GM10248 (cell line): ENCODE measurements at regions not wholly inside any gene's neighbourhood (a gene's known extent, or its start where the extent isn't known, plus 50 kb on each side); places are given as distances from the start of the nearest gene placed in this dataset.
"Not testable (repeated sequence)": the region's sequence is repeated elsewhere in the genome, so short reads cannot be mapped to it uniquely, and the experiment has no call there.

Experiments used
- CTCF ChIA-PET: fragments of 300-600 bp; sonication (Branson Sonifier 250); formaldehyde crosslinking; extraction: SDS; loops from one replicate; lab custom pipeline; 2021; ENCODE audit warnings: antibody characterized with exemption; lab: Yijun Ruan, JAX
- POLR2A ChIA-PET: fragments of 350-650 bp; sonication (Branson Sonifier 250); formaldehyde crosslinking; extraction: SDS; loops from one replicate; lab custom pipeline; 2020; ENCODE audit warnings: antibody characterized with exemption; lab: Yijun Ruan, JAX
- DNase-seq: peaks from one replicate; pipeline ENCODE4 v3.0.0; 2012; ENCODE audit errors: extremely low spot score
- TF ChIP-seq, protein P1 (sequence below): IDR thresholded peaks from 2 replicates; pipeline ENCODE4 v1.5.1; 2012; ENCODE audit warnings: mild to moderate bottlenecking, low read depth; ENCODE audit errors: extremely low read depth, missing control alignments, control extremely low read depth

DNA sequence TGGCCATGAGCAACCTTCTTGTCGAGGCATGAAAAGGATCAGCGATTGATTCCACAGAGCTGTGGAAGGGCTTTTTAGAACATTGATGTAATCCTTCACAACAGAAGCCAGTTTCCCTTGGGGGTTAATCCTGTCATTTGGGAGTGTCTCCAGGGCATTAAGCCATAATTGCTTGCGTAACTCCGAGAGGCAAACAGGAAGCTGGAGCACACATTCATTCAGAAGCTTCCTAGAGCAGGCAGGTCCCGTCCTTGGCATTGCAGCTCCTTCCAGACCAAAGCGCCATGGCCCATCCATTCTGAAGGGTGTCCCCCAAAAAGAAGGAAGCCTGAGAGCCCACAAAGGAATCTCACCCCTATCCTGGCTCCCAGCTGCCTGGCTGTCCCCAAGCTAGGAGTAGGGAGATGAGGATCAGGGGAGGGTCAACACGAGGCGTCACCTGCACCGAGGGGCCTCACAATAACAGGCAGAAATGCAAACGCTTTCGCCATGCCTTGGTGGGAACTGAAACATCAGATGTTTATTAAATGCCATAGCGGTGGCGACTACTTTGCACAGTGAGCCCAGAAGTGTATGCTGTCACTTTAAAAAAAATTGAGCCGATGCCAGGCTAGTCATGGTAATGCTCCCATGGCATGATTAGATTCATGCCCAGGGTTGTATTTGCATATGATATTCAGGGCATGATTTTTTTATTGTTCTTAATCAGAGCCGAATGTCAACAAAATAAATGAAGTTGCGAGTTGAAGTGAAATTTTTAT, 339.4 kb downstream of the BCL11A start:
- no peak for DNase-seq
- CTCF ChIA-PET, result interaction anchor here (1.0 kb wide), 1 partner anchor 16 kb away, joined by 3 read pairs; no protein-coding TSS in a partner anchor
- TF ChIP-seq, protein P1, sequence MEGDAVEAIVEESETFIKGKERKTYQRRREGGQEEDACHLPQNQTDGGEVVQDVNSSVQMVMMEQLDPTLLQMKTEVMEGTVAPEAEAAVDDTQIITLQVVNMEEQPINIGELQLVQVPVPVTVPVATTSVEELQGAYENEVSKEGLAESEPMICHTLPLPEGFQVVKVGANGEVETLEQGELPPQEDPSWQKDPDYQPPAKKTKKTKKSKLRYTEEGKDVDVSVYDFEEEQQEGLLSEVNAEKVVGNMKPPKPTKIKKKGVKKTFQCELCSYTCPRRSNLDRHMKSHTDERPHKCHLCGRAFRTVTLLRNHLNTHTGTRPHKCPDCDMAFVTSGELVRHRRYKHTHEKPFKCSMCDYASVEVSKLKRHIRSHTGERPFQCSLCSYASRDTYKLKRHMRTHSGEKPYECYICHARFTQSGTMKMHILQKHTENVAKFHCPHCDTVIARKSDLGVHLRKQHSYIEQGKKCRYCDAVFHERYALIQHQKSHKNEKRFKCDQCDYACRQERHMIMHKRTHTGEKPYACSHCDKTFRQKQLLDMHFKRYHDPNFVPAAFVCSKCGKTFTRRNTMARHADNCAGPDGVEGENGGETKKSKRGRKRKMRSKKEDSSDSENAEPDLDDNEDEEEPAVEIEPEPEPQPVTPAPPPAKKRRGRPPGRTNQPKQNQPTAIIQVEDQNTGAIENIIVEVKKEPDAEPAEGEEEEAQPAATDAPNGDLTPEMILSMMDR, result no peak
- POLR2A ChIA-PET, result no interaction called here

DNA sequence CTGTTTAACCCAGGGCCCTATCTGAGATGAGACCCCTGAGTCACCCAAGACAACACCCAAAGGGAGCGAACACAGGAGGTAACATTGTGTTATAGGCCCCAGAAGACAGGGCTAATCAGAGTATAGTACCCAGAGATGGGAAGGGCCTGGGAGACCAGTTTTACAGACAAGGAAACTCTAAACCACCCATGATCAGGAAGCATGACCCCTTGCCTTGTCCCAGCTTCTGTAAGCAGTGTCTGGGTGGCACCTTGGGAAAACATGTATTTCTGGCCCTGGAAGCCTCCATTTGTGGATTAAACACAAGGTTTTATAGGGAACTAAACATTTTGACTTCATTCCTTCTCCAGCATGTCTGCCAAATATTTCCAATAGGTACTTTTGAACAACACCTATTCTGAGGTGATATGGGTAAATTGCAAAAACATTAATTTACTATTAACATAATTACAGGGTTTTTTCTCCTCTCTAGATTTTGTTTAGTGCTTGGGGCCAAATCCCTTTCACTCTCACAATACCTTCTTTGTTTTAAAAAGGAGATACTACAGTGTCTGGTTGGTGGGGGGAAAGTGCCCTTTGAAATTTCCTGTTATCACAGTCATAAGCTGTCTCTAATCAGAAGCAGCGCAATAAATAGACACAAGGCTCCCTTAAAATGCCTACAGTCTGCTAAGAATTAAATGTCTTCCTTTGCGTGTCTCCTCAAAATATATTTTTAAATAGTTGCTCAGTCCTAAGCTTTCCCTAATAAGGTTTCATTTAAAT, 341.1 kb downstream of the BCL11A start:
- CTCF ChIA-PET, result no interaction called here
- DNase-seq, result no peak
- POLR2A ChIA-PET, result no interaction called here
- TF ChIP-seq, protein P1, result no peak

DNA sequence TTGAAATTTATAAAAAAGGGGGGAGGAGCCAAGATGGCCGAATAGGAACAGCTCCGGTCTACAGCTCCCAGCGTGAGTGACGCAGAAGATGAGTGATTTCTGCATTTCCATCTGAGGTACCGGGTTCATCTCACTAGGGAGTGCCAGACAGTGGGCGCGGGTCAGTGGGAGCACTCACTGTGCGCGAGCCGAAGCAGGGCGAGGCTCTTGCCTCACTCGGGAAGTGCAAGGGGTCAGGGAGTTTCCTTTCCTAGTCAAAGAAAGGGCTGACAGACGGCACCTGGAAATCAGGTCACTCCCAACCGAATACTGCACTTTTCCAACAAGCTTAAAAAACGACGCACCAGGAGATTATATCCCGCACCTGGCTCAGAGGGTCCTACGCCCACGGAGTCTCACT, 364.4 kb downstream of the BCL11A start:
- DNase-seq, POLR2A ChIA-PET, CTCF ChIA-PET: not testable (repeated sequence)

DNA sequence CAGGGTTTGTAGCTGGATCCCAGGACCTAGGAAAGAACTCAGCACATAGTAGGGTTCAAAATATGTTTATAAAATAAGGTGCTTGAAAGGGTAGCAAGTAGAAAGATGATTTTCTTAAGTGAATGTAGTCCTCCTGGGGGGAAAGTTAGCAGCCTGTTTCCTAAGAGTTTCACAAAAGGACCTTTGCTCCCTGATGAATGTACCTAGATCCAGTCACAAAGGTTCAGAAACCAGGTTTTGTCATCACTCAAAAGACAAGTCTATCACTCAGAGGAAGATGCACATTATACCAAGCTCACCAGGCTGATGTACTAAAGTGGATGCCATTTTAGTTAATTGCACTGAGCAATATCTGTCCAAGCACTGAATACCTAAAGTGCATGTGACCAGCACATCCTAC, 378.2 kb downstream of the BCL11A start:
- ChIA-PET POLR2A (no interaction called here), CTCF (no interaction called here)
- DNase-seq, result no peak
- TF ChIP-seq, protein P1, result no peak

DNA sequence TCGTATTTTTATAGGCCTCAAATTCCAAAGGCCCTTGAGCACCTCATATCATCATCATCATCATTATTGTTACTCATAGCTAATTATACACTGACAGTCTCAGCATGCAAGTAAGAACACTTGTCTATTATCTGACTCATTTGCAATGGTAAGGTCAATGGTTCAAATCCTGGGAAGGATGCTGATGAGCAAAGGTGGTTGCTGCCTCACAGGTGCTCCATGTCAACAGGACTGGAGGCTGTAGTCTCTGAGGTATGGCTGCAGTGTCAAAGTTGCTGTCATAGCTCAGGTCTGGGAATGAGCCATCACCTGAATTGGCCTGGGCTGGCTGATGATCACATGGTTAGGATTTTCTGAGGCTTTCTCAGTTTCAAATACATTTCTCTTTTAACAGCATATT, 379.3 kb downstream of the BCL11A start:
- CTCF ChIA-PET, result no interaction called here
- POLR2A ChIA-PET, result no interaction called here
- TF ChIP-seq, protein P1, result no peak
- no peak for DNase-seq

DNA sequence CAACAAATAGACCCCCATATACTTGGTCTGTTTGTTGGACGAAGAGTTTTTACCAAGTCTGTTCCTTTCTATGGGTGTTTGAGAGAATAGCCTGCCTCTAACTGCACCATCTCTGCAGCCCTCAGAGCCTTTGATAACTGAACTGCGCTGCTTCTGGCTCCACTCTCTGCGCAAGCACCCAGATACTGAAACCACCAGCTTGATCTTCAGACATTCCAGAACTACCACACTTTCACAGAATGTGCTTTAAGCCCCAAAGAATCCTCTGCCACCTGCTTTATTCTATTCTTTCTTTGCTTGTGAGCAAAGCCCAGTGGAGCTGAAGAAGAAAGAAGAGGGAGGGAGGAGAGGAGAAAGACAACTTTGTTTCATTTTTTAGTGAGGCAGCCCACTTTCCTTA, 380.7 kb downstream of the BCL11A start:
- CTCF ChIA-PET, result no interaction called here
- POLR2A ChIA-PET, result no interaction called here
- TF ChIP-seq, protein P1, result no peak
- no peak for DNase-seq

DNA sequence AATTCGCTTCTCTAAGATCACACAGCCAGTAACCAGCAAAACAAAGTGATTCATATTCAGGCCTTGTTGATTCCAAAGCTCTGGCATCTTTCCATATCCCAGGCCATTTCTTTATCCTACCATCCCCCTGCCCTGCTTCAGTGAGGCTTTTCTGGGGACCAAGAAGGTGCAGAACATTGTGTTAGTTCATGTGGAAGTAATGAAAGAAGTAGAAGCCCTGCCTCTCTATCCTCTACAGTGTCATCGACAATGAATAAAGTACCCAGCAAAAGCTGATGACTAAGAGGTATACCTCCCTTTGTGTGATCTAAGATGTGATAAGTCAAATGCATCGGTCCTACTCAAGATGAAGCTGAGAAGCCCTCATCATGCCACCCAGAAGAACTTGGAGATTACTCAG, 383.2 kb downstream of the BCL11A start:
- ChIA-PET POLR2A (no interaction called here), CTCF (no interaction called here)
- TF ChIP-seq, protein P1, result no peak
- DNase-seq, result no peak
